ENCODE measurements at regions not wholly inside any gene's neighbourhood (a gene's known extent, or its start where the extent isn't known, plus 50 kb on each side); places are given as distances from the start of the nearest gene placed in this dataset.
A peak's percentile ranks its signal among the peaks of the same experiment; 100 is the strongest.

GRCh38 chr12:88325076-88325815 is 183.1 kb downstream of the TMTC3 start:
- no peaks in the 10 kb centered on the region for H3K9me3 ChIP-seq (replicated peaks; ENCODE audit: control insufficient read depth, insufficient read depth, low read length)
- peaks cover 18% of the 10 kb centered on the region for H3K4me1 ChIP-seq (ENCODE audit: control insufficient read depth, extremely low read depth, insufficient read depth, low read length)
- no peaks in the 10 kb centered on the region for H3K9me1 ChIP-seq (replicated peaks; ENCODE audit: control insufficient read depth, extremely low read depth, insufficient read depth, low read length)
- FAIRE-seq (peak; percentile 72), DNase-seq (ENCODE audit: low read depth, low spot score) (peak; percentile 88)
- intact Hi-C loops (cut with micrococcal nuclease), result loop anchor here (1.0 kb wide), 2 partner anchors 16 to 26 kb away; no protein-coding TSS in a partner anchor
- no peak overlapping the region for H3K4me3 ChIP-seq (replicated peaks in 1 of 3; ENCODE audit: insufficient read depth in 1 of 3, low read depth in 1 of 3, low read length in 3 of 3)
- no peaks in the 10 kb centered on the region for H4K20me1 ChIP-seq (replicated peaks; ENCODE audit: control insufficient read depth, extremely low read depth, insufficient read depth, low read length)
- H3K79me2 ChIP-seq (ENCODE audit: control insufficient read depth, insufficient read depth, low read length), result no peaks in the 10 kb centered on the region
- peak overlapping the region; percentile 74 for H2AFZ ChIP-seq (ENCODE audit: low read depth, low read length)
- dilution Hi-C loops (cut with MboI; ENCODE audit: extremely low pct_ligation_motif_present, low sequenced_read_pairs), result no loop called here
- ChIA-PET CTCF (interaction anchor here (0.9 to 2.1 kb wide), 6 partner anchors 9 to 668 kb away, joined by 3 to 6 read pairs (median 4); no protein-coding TSS in a partner anchor), POLR2A (no interaction called here)
- peak overlapping the region; percentile 24 for H3K4me2 ChIP-seq (ENCODE audit: insufficient read depth, low read length)
- no peaks in the 10 kb centered on the region for H3K27me3 ChIP-seq (ENCODE audit: control insufficient read depth in 2 of 2, insufficient read depth in 2 of 2, low read length in 2 of 2)
- peak overlapping the region; percentile 76 for H3K27ac ChIP-seq (ENCODE audit: insufficient read depth, low read depth, low read length)
- H3K9ac ChIP-seq (replicated peaks; ENCODE audit: extremely low read depth, insufficient read depth, low read length), result peak overlapping the region; percentile 28
- no TSS peak for BruUV-seq (replicated peaks)
- H3K36me3 ChIP-seq (ENCODE audit: control insufficient read depth in 2 of 2, extremely low read depth in 1 of 2, insufficient read depth in 2 of 2, low read length in 2 of 2), result no peaks in the 10 kb centered on the region
- TF ChIP-seq, protein P1, sequence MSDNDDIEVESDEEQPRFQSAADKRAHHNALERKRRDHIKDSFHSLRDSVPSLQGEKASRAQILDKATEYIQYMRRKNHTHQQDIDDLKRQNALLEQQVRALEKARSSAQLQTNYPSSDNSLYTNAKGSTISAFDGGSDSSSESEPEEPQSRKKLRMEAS (IDR thresholded peaks at IDR 0.05; ENCODE audit: insufficient read depth, insufficient read length), result no peak
- TF ChIP-seq, protein P2, sequence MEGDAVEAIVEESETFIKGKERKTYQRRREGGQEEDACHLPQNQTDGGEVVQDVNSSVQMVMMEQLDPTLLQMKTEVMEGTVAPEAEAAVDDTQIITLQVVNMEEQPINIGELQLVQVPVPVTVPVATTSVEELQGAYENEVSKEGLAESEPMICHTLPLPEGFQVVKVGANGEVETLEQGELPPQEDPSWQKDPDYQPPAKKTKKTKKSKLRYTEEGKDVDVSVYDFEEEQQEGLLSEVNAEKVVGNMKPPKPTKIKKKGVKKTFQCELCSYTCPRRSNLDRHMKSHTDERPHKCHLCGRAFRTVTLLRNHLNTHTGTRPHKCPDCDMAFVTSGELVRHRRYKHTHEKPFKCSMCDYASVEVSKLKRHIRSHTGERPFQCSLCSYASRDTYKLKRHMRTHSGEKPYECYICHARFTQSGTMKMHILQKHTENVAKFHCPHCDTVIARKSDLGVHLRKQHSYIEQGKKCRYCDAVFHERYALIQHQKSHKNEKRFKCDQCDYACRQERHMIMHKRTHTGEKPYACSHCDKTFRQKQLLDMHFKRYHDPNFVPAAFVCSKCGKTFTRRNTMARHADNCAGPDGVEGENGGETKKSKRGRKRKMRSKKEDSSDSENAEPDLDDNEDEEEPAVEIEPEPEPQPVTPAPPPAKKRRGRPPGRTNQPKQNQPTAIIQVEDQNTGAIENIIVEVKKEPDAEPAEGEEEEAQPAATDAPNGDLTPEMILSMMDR (IDR thresholded peaks at IDR 0.05; ENCODE audit: extremely low read depth in 1 of 2, insufficient read depth in 1 of 2, low read depth in 1 of 2, low read length in 2 of 2), result no peak
- TF ChIP-seq FOS (IDR thresholded peaks at IDR 0.05; ENCODE audit: borderline replicate concordance, insufficient read depth, low read length), result peak; percentile 95
- peak; percentile 29 for TF ChIP-seq JUN (IDR thresholded peaks at IDR 0.05; ENCODE audit: borderline replicate concordance, insufficient read depth, insufficient read length, low read depth)

Data from endothelial cell of umbilical vein (primary cell).